GM23338 (cell line): ENCODE measurements at regions not wholly inside any gene's neighbourhood (a gene's known extent, or its start where the extent isn't known, plus 50 kb on each side); places are given as distances from the start of the nearest gene placed in this dataset.

Experiments
- ATAC-seq: fragments of 200-7000 bp; cut with Tn5 transposase; 3 replicates; pipeline ENCODE4 v1.9.1; 2020
- DNase-seq: peaks from one replicate; pipeline ENCODE4 v3.0.0-alpha.2; 2015; ENCODE audit warnings: low spot score
- H2AFZ ChIP-seq: fragments of 200-600 bp; sonication (generic); 2 replicates; pipeline ENCODE4 v1.8.0; 2016; ENCODE audit warnings: antibody characterized with exemption, mild to moderate bottlenecking, moderate library complexity
- H3F3A ChIP-seq: fragments of 200-600 bp; sonication (generic); replicated peaks from 2 replicates; pipeline ENCODE4 v1.8.0; 2017; ENCODE audit warnings: antibody characterized with exemption, mixed run types, low read depth
- H3K27ac ChIP-seq: fragments of 200-600 bp; sonication (generic); 2 replicates; pipeline ENCODE4 v1.6.1; 2016; ENCODE audit warnings: low read depth
- H3K27me3 ChIP-seq: fragments of 200-600 bp; sonication (generic); 2 replicates; pipeline ENCODE4 v1.8.0; 2016; ENCODE audit warnings: mild to moderate bottlenecking, mixed run types, moderate library complexity; ENCODE audit not compliant: insufficient read depth
- H3K36me3 ChIP-seq: fragments of 200-600 bp; sonication (generic); 2 replicates; pipeline ENCODE4 v1.8.0; 2016; ENCODE audit warnings: mild to moderate bottlenecking; ENCODE audit not compliant: insufficient read depth
- H3K4me1 ChIP-seq: fragments of 200-600 bp; sonication (generic); 2 replicates; pipeline ENCODE4 v1.8.0; 2016; ENCODE audit warnings: mild to moderate bottlenecking, moderate library complexity; ENCODE audit not compliant: insufficient read depth
- H3K4me2 ChIP-seq: fragments of 200-600 bp; sonication (generic); 2 replicates; pipeline ENCODE4 v1.7.1; 2017; ENCODE audit warnings: mixed run types
- H3K4me3 ChIP-seq: fragments of 200-600 bp; sonication (generic); 2 replicates; pipeline ENCODE4 v1.6.1; 2016; ENCODE audit warnings: mixed run types
- H3K79me2 ChIP-seq: fragments of 200-600 bp; sonication (generic); replicated peaks from 2 replicates; pipeline ENCODE4 v1.8.0; 2017; ENCODE audit warnings: mild to moderate bottlenecking; ENCODE audit not compliant: insufficient read depth
- H3K9me2 ChIP-seq: fragments of 200-600 bp; sonication (generic); 2 replicates; pipeline ENCODE4 v1.8.0; 2017; ENCODE audit not compliant: insufficient read depth
- H4K20me1 ChIP-seq: fragments of 200-600 bp; sonication (generic); replicated peaks from 2 replicates; pipeline ENCODE4 v1.8.0; 2017; ENCODE audit warnings: mild to moderate bottlenecking; ENCODE audit not compliant: insufficient read depth
- H3K27ac Mint-ChIP-seq: 2 replicates; pipeline ENCODE4 v1.8.0; 2020; ENCODE audit warnings: inconsistent platforms, mild to moderate bottlenecking, moderate library complexity, mixed read lengths
- H3K27me3 Mint-ChIP-seq: 3 replicates; pipeline ENCODE4 v1.8.0; 2022; ENCODE audit warnings: low read depth, mild to moderate bottlenecking, moderate library complexity, mixed read lengths, inconsistent platforms; ENCODE audit not compliant: insufficient read depth, poor library complexity
- H3K36me3 Mint-ChIP-seq: 3 replicates; pipeline ENCODE4 v1.8.0; 2021; ENCODE audit warnings: low read depth, mild to moderate bottlenecking, inconsistent platforms, moderate library complexity, mixed read lengths
- H3K4me1 Mint-ChIP-seq: 3 replicates; pipeline ENCODE4 v1.8.0; 2020; ENCODE audit warnings: mild to moderate bottlenecking, inconsistent platforms, mixed read lengths
- H3K4me3 Mint-ChIP-seq: 3 replicates; pipeline ENCODE4 v1.8.0; 2021; ENCODE audit warnings: moderate library complexity, mild to moderate bottlenecking, inconsistent platforms, mixed read lengths
- H3K9me3 Mint-ChIP-seq: 3 replicates; pipeline ENCODE4 v1.8.0; 2020; ENCODE audit warnings: moderate library complexity, mild to moderate bottlenecking, inconsistent platforms, mixed read lengths
- CREB1 ChIP-seq: fragments of 250-450 bp; sonication (Bioruptor Pico); IDR thresholded peaks from 2 replicates; pipeline ENCODE4 v1.5.0; 2020; ENCODE audit warnings: low read depth, mild to moderate bottlenecking, moderate library complexity
- EZH2 ChIP-seq: fragments of 200-600 bp; sonication (generic); IDR thresholded peaks from one replicate; pipeline ENCODE4 v1.8.0; 2017; ENCODE audit warnings: antibody characterized with exemption, mild to moderate bottlenecking, low read depth; ENCODE audit not compliant: unreplicated experiment
- EZH2phosphoT487 ChIP-seq: fragments of 200-600 bp; sonication (generic); IDR thresholded peaks from one replicate; pipeline ENCODE4 v1.8.1; 2018; ENCODE audit warnings: antibody characterized with exemption; ENCODE audit not compliant: unreplicated experiment
- JUNB ChIP-seq: IDR thresholded peaks from one replicate; pipeline ENCODE4 v1.6.1; 2016; ENCODE audit warnings: antibody characterized with exemption; ENCODE audit not compliant: unreplicated experiment
- NANOG ChIP-seq: IDR thresholded peaks from 2 replicates; pipeline ENCODE4 v1.6.1; 2016; ENCODE audit warnings: antibody characterized with exemption, borderline replicate concordance
- POLR2AphosphoS5 ChIP-seq: IDR thresholded peaks from 2 replicates; pipeline ENCODE4 v1.6.1; 2016; ENCODE audit warnings: antibody characterized with exemption, low read depth
- STAT1 ChIP-seq: IDR thresholded peaks from one replicate; pipeline ENCODE4 v1.6.1; 2016; ENCODE audit warnings: antibody characterized with exemption; ENCODE audit not compliant: unreplicated experiment
- ZNF114 ChIP-seq: fragments of 250-450 bp; sonication (Bioruptor Pico); IDR thresholded peaks from 2 replicates; pipeline ENCODE4 v1.5.0; 2020; ENCODE audit warnings: mild to moderate bottlenecking, moderate library complexity
- ZNF331 ChIP-seq: fragments of 250-450 bp; sonication (Bioruptor Pico); IDR thresholded peaks from 2 replicates; pipeline ENCODE4 v1.5.0; 2020; ENCODE audit warnings: low read depth, mild to moderate bottlenecking, moderate library complexity
- TF ChIP-seq, protein P1 (sequence below): IDR thresholded peaks from one replicate; pipeline ENCODE4 v1.6.1; 2018; ENCODE audit warnings: antibody characterized with exemption; ENCODE audit not compliant: unreplicated experiment
- TF ChIP-seq, protein P2 (sequence below), 2 experiments: fragments of 200-600 bp in 1 of 2; sonication (generic) in 1 of 2; conservative IDR thresholded peaks; 2 replicates each; pipeline versions ENCODE4 v1.5.1 to v1.6.1; 2016 to 2017; ENCODE audit warnings: antibody characterized with exemption in 2 of 2, low read depth in 2 of 2, mild to moderate bottlenecking in 2 of 2, moderate library complexity in 1 of 2
- TF ChIP-seq, protein P3 (sequence below): fragments of 250-450 bp; sonication (Bioruptor Pico); IDR thresholded peaks from 2 replicates; pipeline ENCODE4 v1.5.0; 2020; ENCODE audit warnings: mild to moderate bottlenecking, moderate library complexity
- TF ChIP-seq, protein P4 (sequence below): IDR thresholded peaks from 2 replicates; pipeline ENCODE4 v1.6.1; 2016; ENCODE audit warnings: antibody characterized with exemption

DNA sequence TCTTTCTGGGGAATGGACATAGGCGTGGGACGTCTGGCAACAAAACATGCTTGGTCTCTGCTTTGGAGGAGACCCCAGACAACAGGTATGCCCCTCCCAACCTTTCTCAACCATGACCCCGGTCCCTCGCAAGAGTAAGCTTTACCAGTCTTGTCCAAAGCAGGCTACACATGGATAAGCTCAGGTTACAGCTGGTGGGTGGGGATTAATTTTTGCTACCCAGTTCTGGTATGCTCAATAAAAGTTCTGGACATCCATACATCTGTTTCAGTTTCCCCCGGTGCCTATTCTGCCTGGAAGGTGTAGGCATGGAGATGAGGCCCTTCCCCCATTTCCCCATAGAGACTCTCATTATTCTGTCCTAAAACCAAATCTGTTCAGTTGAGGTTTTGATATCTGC is 54.5 kb upstream of the NOCT start:
- H3K27ac ChIP-seq = no peak overlapping the region
- no peak overlapping the region for H3K27ac Mint-ChIP-seq
- ATAC-seq = no peak

More for the DNA sequence above, 54.5 kb upstream of the NOCT start:
- H3K36me3 Mint-ChIP-seq = no peaks in the 10 kb centered on the region
- H3K27me3 Mint-ChIP-seq = peaks cover 5% of the 10 kb centered on the region
- H3K4me3 ChIP-seq = no peak overlapping the region
- no peaks in the 10 kb centered on the region for H4K20me1 ChIP-seq
- TF ChIP-seq EZH2phosphoT487 = no peak
- TF ChIP-seq, protein P1, sequence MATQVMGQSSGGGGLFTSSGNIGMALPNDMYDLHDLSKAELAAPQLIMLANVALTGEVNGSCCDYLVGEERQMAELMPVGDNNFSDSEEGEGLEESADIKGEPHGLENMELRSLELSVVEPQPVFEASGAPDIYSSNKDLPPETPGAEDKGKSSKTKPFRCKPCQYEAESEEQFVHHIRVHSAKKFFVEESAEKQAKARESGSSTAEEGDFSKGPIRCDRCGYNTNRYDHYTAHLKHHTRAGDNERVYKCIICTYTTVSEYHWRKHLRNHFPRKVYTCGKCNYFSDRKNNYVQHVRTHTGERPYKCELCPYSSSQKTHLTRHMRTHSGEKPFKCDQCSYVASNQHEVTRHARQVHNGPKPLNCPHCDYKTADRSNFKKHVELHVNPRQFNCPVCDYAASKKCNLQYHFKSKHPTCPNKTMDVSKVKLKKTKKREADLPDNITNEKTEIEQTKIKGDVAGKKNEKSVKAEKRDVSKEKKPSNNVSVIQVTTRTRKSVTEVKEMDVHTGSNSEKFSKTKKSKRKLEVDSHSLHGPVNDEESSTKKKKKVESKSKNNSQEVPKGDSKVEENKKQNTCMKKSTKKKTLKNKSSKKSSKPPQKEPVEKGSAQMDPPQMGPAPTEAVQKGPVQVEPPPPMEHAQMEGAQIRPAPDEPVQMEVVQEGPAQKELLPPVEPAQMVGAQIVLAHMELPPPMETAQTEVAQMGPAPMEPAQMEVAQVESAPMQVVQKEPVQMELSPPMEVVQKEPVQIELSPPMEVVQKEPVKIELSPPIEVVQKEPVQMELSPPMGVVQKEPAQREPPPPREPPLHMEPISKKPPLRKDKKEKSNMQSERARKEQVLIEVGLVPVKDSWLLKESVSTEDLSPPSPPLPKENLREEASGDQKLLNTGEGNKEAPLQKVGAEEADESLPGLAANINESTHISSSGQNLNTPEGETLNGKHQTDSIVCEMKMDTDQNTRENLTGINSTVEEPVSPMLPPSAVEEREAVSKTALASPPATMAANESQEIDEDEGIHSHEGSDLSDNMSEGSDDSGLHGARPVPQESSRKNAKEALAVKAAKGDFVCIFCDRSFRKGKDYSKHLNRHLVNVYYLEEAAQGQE = no peak
- TF ChIP-seq, protein P2, sequence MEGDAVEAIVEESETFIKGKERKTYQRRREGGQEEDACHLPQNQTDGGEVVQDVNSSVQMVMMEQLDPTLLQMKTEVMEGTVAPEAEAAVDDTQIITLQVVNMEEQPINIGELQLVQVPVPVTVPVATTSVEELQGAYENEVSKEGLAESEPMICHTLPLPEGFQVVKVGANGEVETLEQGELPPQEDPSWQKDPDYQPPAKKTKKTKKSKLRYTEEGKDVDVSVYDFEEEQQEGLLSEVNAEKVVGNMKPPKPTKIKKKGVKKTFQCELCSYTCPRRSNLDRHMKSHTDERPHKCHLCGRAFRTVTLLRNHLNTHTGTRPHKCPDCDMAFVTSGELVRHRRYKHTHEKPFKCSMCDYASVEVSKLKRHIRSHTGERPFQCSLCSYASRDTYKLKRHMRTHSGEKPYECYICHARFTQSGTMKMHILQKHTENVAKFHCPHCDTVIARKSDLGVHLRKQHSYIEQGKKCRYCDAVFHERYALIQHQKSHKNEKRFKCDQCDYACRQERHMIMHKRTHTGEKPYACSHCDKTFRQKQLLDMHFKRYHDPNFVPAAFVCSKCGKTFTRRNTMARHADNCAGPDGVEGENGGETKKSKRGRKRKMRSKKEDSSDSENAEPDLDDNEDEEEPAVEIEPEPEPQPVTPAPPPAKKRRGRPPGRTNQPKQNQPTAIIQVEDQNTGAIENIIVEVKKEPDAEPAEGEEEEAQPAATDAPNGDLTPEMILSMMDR (conservative IDR thresholded peaks at IDR 0.05; ENCODE audit: low read depth in 2 of 2) = no peak
- TF ChIP-seq JUNB = no peak
- no peak for TF ChIP-seq ZNF331 (CRISPR knock-in tag)
- no peak for TF ChIP-seq STAT1
- TF ChIP-seq, protein P3, sequence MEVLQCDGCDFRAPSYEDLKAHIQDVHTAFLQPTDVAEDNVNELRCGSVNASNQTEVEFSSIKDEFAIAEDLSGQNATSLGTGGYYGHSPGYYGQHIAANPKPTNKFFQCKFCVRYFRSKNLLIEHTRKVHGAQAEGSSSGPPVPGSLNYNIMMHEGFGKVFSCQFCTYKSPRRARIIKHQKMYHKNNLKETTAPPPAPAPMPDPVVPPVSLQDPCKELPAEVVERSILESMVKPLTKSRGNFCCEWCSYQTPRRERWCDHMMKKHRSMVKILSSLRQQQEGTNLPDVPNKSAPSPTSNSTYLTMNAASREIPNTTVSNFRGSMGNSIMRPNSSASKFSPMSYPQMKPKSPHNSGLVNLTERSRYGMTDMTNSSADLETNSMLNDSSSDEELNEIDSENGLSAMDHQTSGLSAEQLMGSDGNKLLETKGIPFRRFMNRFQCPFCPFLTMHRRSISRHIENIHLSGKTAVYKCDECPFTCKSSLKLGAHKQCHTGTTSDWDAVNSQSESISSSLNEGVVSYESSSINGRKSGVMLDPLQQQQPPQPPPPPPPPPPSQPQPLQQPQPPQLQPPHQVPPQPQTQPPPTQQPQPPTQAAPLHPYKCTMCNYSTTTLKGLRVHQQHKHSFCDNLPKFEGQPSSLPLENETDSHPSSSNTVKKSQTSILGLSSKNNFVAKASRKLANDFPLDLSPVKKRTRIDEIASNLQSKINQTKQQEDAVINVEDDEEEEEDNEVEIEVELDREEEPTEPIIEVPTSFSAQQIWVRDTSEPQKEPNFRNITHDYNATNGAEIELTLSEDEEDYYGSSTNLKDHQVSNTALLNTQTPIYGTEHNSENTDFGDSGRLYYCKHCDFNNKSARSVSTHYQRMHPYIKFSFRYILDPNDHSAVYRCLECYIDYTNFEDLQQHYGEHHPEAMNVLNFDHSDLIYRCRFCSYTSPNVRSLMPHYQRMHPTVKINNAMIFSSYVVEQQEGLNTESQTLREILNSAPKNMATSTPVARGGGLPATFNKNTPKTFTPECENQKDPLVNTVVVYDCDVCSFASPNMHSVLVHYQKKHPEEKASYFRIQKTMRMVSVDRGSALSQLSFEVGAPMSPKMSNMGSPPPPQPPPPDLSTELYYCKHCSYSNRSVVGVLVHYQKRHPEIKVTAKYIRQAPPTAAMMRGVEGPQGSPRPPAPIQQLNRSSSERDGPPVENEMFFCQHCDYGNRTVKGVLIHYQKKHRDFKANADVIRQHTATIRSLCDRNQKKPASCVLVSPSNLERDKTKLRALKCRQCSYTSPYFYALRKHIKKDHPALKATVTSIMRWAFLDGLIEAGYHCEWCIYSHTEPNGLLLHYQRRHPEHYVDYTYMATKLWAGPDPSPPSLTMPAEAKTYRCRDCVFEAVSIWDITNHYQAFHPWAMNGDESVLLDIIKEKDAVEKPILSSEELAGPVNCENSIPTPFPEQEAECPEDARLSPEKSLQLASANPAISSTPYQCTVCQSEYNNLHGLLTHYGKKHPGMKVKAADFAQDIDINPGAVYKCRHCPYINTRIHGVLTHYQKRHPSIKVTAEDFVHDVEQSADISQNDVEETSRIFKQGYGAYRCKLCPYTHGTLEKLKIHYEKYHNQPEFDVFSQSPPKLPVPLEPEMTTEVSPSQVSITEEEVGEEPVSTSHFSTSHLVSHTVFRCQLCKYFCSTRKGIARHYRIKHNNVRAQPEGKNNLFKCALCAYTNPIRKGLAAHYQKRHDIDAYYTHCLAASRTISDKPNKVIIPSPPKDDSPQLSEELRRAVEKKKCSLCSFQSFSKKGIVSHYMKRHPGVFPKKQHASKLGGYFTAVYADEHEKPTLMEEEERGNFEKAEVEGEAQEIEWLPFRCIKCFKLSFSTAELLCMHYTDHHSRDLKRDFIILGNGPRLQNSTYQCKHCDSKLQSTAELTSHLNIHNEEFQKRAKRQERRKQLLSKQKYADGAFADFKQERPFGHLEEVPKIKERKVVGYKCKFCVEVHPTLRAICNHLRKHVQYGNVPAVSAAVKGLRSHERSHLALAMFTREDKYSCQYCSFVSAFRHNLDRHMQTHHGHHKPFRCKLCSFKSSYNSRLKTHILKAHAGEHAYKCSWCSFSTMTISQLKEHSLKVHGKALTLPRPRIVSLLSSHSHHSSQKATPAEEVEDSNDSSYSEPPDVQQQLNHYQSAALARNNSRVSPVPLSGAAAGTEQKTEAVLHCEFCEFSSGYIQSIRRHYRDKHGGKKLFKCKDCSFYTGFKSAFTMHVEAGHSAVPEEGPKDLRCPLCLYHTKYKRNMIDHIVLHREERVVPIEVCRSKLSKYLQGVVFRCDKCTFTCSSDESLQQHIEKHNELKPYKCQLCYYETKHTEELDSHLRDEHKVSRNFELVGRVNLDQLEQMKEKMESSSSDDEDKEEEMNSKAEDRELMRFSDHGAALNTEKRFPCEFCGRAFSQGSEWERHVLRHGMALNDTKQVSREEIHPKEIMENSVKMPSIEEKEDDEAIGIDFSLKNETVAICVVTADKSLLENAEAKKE (CRISPR knock-in tag) = no peak
- no peak for TF ChIP-seq CREB1 (CRISPR knock-in tag)
- no peak for TF ChIP-seq NANOG
- no peak for TF ChIP-seq ZNF114 (CRISPR knock-in tag)
- TF ChIP-seq, protein P4, sequence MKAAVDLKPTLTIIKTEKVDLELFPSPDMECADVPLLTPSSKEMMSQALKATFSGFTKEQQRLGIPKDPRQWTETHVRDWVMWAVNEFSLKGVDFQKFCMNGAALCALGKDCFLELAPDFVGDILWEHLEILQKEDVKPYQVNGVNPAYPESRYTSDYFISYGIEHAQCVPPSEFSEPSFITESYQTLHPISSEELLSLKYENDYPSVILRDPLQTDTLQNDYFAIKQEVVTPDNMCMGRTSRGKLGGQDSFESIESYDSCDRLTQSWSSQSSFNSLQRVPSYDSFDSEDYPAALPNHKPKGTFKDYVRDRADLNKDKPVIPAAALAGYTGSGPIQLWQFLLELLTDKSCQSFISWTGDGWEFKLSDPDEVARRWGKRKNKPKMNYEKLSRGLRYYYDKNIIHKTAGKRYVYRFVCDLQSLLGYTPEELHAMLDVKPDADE = no peak
- no peak for TF ChIP-seq POLR2AphosphoS5
- no peak for TF ChIP-seq EZH2
- no peaks in the 10 kb centered on the region for H3K79me2 ChIP-seq
- no peaks in the 10 kb centered on the region for H3K36me3 ChIP-seq
- H3K4me2 ChIP-seq = no peak overlapping the region
- H3K4me1 ChIP-seq = no peaks in the 10 kb centered on the region
- no peak for DNase-seq
- peaks cover 6% of the 10 kb centered on the region for H3K4me1 Mint-ChIP-seq
- no peak overlapping the region for H3K4me3 Mint-ChIP-seq
- H3K9me3 Mint-ChIP-seq = no peaks in the 10 kb centered on the region
- peak overlapping the region; percentile 67 for H2AFZ ChIP-seq
- H3K27me3 ChIP-seq = no peaks in the 10 kb centered on the region
- 0 out of 2 replicates have a peak, but pooled peaks cover 3% of the 10 kb centered on the region for H3K9me2 ChIP-seq
- H3F3A ChIP-seq = 0 out of 2 replicates have a peak, but pooled peaks cover 5% of the 10 kb centered on the region
